Ovary (tissue), 7 donors: ENCODE measurements at regions not wholly inside any gene's neighbourhood (a gene's known extent, or its start where the extent isn't known, plus 50 kb on each side); places are given as distances from the start of the nearest gene placed in this dataset.

Experiments used
- DNase-seq, 5 donors: peaks; one replicate each; pipeline ENCODE4 v3.0.0-alpha.2; 2019 to 2020
- H3K27ac ChIP-seq, 2 donors: fragments of 200-600 bp; one replicate each; pipeline versions ENCODE4 v1.5.1 to v1.8.0; 2019 to 2022
- H3K27me3 ChIP-seq: fragments of 200-600 bp; one replicate; pipeline ENCODE4 v1.8.0; 2022
- H3K36me3 ChIP-seq: fragments of 200-600 bp; sonication (generic); one replicate; pipeline ENCODE4 v1.5.1; 2019
- H3K4me1 ChIP-seq: one replicate; pipeline ENCODE4 v1.8.1; 2013; ENCODE audit warnings: mild to moderate bottlenecking, moderate library complexity; ENCODE audit not compliant: insufficient read depth
- H3K4me3 ChIP-seq: fragments of 200-600 bp; sonication (generic); one replicate; pipeline ENCODE4 v1.5.1; 2017
- H3K9me3 ChIP-seq, 2 donors: fragments of 200-600 bp in 1 of 2; sonication (generic) in 1 of 2; one replicate each; pipeline versions ENCODE4 v1.5.1 to v1.8.1; 2013 to 2019; ENCODE audit warnings: mild to moderate bottlenecking in 1 of 2, moderate library complexity in 1 of 2
- EP300 ChIP-seq: sonication (generic); formaldehyde crosslinking; IDR thresholded peaks from one replicate; pipeline ENCODE4 v1.6.1; 2017; ENCODE audit warnings: antibody characterized with exemption
- POLR2A ChIP-seq: fragments of 450-650 bp; IDR thresholded peaks from one replicate; pipeline ENCODE4 v1.6.1; 2017; ENCODE audit warnings: antibody characterized with exemption, mild to moderate bottlenecking, moderate library complexity
- WGBS, 3 donors: extraction: QIAGEN DNeasy Blood & Tissue Kit in 1 of 3; methylation state at CpG; one replicate each; pipeline versions ENCODE4 v1.1.5 to v1.1.7; 2013 to 2017; 5-methylcytosine and 5-hydroxymethylcytosine counted together
- intact Hi-C, 4 donors: fragments of 100-400 bp; cut with DNase I; formaldehyde crosslinking; loops; one replicate each; pipeline versions ENCODE4 v1.11.0 to v1.15.1; 2022 to 2023
- TF ChIP-seq, protein P1 (sequence below), 3 donors: fragments of 450-650 bp in 2 of 3; fragments of 200-600 bp in 1 of 3; IDR thresholded peaks; one replicate each; pipeline versions ENCODE4 v1.5.1 to v1.8.0; 2016 to 2022; ENCODE audit warnings: antibody characterized with exemption in 3 of 3, mild to moderate bottlenecking in 1 of 3
- donor health status: DM: no; HTN: no; CAD: no; lungs with moderate emphysema.
- donor health status: DM: no; HTN: no; CAD: no.
- donor health status: Bipolar disorder and iron deficiency.
- donor health status: DM: no; HTN: no; CAD: no.
- donor health status: DM: yes; HTN: yes; CAD: no.

DNA sequence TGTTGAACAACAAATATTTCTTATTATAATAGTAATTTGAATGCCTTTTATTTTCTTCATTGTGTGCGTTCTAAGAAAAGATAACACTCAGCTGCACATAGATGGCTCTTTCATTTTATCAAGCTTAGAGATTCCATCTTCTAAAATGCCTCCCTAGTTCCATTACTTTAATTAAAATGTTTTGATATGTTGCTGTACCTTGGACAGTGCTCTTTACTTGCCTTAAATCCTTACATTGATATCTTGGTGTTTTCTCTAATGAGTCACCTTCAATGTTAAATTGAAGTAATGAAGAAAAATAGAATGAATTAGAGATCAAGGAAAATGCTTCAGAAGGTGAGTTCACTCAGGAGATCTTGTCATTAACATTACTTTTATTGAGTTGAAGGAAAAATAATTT is 1672.4 kb upstream of the AGA start:
- DNase-seq, result no peak
- Histone ChIP-seq H3K36me3 (no peaks in the 10 kb centered on the region), H3K27me3 (no peaks in the 10 kb centered on the region), H3K9me3 (no peaks in the 10 kb centered on the region), H3K4me3 (no peak overlapping the region), H3K4me1 (no peaks in the 10 kb centered on the region), H3K27ac (no peak overlapping the region)
- intact Hi-C loops, result no loop called here
- TF ChIP-seq POLR2A (no peak), EP300 (no peak)
- TF ChIP-seq, protein P1, sequence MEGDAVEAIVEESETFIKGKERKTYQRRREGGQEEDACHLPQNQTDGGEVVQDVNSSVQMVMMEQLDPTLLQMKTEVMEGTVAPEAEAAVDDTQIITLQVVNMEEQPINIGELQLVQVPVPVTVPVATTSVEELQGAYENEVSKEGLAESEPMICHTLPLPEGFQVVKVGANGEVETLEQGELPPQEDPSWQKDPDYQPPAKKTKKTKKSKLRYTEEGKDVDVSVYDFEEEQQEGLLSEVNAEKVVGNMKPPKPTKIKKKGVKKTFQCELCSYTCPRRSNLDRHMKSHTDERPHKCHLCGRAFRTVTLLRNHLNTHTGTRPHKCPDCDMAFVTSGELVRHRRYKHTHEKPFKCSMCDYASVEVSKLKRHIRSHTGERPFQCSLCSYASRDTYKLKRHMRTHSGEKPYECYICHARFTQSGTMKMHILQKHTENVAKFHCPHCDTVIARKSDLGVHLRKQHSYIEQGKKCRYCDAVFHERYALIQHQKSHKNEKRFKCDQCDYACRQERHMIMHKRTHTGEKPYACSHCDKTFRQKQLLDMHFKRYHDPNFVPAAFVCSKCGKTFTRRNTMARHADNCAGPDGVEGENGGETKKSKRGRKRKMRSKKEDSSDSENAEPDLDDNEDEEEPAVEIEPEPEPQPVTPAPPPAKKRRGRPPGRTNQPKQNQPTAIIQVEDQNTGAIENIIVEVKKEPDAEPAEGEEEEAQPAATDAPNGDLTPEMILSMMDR (IDR thresholded peaks at IDR 0.05), result no peak
- WGBS, 3 donors, result 57 to 72% (median 69%) methylated on average over 1 of the region's 1 CpG

DNA sequence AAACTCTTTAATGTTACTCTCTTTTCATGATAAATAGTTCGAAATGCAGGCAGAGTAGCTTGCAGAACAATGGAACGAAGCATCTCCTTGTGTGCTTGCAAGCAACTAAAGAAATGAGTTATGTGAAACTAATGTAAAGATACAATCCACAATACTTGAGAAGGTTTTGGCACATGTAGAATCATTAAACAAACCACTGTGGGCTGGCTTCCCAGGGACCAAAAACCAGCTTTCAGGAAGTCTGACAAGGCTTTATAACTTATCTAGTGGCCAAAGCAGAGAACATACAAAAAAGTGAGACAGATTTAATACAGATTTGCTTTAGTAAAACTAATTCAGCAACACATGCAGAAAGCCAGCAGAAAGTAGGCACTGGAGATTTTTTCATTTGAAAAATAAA is 1673.8 kb upstream of the AGA start:
- H3K27ac ChIP-seq, result no peak overlapping the region
- no peaks in the 10 kb centered on the region for H3K36me3 ChIP-seq
- TF ChIP-seq, protein P1 (IDR thresholded peaks at IDR 0.05), result no peak
- no peak for TF ChIP-seq POLR2A
- TF ChIP-seq EP300, result no peak
- no peaks in the 10 kb centered on the region for H3K9me3 ChIP-seq
- intact Hi-C loops, result no loop called here
- no peaks in the 10 kb centered on the region for H3K27me3 ChIP-seq
- H3K4me3 ChIP-seq, result no peak overlapping the region
- H3K4me1 ChIP-seq, result no peaks in the 10 kb centered on the region
- no peak for DNase-seq
- WGBS, 3 donors, result 64 to 70% (median 68%) methylated on average over 2 of the region's 2 CpGs

DNA sequence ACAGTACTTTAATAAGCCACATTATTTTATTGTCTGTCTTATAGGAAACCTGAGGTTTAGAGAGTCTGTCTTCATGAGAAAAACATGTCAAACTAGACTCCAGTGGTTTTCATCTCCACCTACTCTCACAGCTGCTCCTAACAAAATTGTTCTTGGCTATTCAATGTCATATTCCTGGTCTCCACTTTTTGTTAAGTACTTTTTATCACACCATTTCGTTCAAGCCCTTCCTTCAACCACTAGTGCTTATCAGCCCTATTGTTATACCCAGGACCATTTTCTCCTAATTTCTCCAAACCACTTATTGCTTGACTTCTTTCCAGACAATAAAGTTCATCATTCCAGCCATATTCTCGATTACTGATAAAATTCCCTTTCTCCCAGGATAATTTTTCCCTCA is 1674.3 kb upstream of the AGA start:
- Histone ChIP-seq H3K4me1 (no peaks in the 10 kb centered on the region), H3K27ac (no peak overlapping the region), H3K27me3 (no peaks in the 10 kb centered on the region), H3K4me3 (no peak overlapping the region), H3K9me3 (no peaks in the 10 kb centered on the region), H3K36me3 (no peaks in the 10 kb centered on the region)
- DNase-seq, result no peak
- intact Hi-C loops, result no loop called here
- 35 to 49% (median 44%) methylated on average over 2 of the region's 2 CpGs for WGBS, 3 donors
- TF ChIP-seq EP300, result no peak
- TF ChIP-seq, protein P1 (IDR thresholded peaks at IDR 0.05), result no peak
- TF ChIP-seq POLR2A, result no peak

DNA sequence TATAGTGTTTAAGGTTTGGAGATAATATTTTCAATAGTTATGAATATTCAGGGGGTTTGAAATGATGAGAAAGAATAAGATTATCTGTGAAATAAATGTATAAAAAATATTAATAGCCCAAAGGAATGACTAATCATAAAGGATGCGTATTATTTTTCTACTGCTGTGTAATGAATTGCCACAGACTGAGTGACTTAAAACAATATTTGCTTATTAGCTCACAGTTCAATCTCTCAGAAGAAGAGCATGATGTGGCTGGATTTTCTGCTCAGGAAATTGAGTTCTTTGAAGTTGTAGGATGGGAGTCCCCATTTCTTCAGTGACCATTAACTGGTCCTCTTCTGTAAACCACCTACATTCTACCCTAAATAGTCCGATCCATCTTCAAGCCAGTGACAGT is 1680.8 kb upstream of the AGA start:
- intact Hi-C loops, result no loop called here
- no peaks in the 10 kb centered on the region for H3K9me3 ChIP-seq
- H3K4me1 ChIP-seq, result no peaks in the 10 kb centered on the region
- TF ChIP-seq, protein P1 (IDR thresholded peaks at IDR 0.05), result no peak
- TF ChIP-seq POLR2A (no peak), EP300 (no peak)
- H3K4me3 ChIP-seq, result no peak overlapping the region
- no peak for DNase-seq
- H3K27ac ChIP-seq, result no peak overlapping the region
- 95 to 98% (median 97%) methylated on average over 2 of the region's 2 CpGs for WGBS, 3 donors
- H3K27me3 ChIP-seq, result no peaks in the 10 kb centered on the region
- H3K36me3 ChIP-seq, result no peaks in the 10 kb centered on the region

DNA sequence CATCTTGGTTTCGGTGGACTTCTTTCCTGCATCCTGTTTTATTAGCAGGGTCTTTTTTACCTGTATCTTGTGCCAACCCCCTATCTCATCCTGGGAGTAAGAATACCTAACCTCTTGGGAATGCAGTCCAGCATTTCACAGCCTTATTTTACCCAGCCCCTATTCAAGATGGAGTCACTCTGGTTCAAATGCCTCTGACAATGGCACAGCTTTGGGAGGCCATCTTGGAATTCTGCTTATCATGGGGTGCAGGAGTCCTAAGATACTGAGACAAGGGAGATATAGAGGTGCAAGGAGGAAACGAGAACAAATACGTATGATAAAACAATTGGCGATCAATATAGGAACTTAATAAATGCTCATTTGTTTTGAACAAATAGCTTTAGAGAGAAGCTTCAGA is 1682.2 kb upstream of the AGA start:
- intact Hi-C loops, result no loop called here
- no peak for DNase-seq
- no peaks in the 10 kb centered on the region for H3K36me3 ChIP-seq
- no peak overlapping the region for H3K27ac ChIP-seq
- TF ChIP-seq, protein P1 (IDR thresholded peaks at IDR 0.05), result no peak
- TF ChIP-seq POLR2A (no peak), EP300 (no peak)
- 79 to 85% (median 82%) methylated on average over 4 of the region's 4 CpGs for whole genome bisulfite sequencing, 3 donors
- no peaks in the 10 kb centered on the region for H3K4me1 ChIP-seq
- H3K27me3 ChIP-seq, result no peaks in the 10 kb centered on the region
- no peaks in the 10 kb centered on the region for H3K9me3 ChIP-seq
- H3K4me3 ChIP-seq, result no peak overlapping the region
